Caco-2 (cell line): ENCODE measurements at regions not wholly inside any gene's neighbourhood (a gene's known extent, or its start where the extent isn't known, plus 50 kb on each side); places are given as distances from the start of the nearest gene placed in this dataset.

ENCODE experiments used
- BruUV-seq: library from RNA; stranded (reverse); fragments of 400-500 nt; replicated peaks from 2 replicates; lab custom pipeline; 2021; lab: Mats Ljungman, UMichigan
- CTCF ChIA-PET: fragments of 300-600 bp; sonication (Branson Sonifier 250); formaldehyde crosslinking; loops from one replicate; lab custom pipeline; 2022; ENCODE audit warnings: antibody characterized with exemption; lab: Charles Lee
- POLR2A ChIA-PET: fragments of 300-600 bp; sonication (Branson Sonifier 250); formaldehyde crosslinking; loops from one replicate; lab custom pipeline; 2022; ENCODE audit warnings: antibody characterized with exemption; lab: Charles Lee
- DNase-seq, 2 experiments: peaks; one replicate each; pipeline versions ENCODE4 v3.0.0 to v3.0.0-alpha.2; 2020 to 2022
- H3K27me3 ChIP-seq: replicated peaks from 2 replicates; pipeline ENCODE4 v1.6.0; 2011; ENCODE audit warnings: low read length; ENCODE audit not compliant: control insufficient read depth, insufficient read depth
- H3K36me3 ChIP-seq: 2 replicates; pipeline ENCODE4 v1.5.1; 2011; ENCODE audit warnings: low read length; ENCODE audit not compliant: control insufficient read depth, insufficient read depth
- H3K4me1 ChIP-seq: fragments of 250-450 bp; sonication (Bioruptor Pico); 2 replicates; pipeline ENCODE4 v1.5.1; 2020; ENCODE audit warnings: mild to moderate bottlenecking
- H3K4me3 ChIP-seq: 2 replicates; pipeline ENCODE4 v1.5.1; 2011; ENCODE audit warnings: low read depth, mild to moderate bottlenecking, control low read depth, low read length
- H3K9me3 ChIP-seq: fragments of 250-450 bp; sonication (Bioruptor Pico); 2 replicates; pipeline ENCODE4 v1.5.1; 2020; ENCODE audit warnings: mild to moderate bottlenecking, moderate library complexity
- H3K27ac Mint-ChIP-seq: one replicate; pipeline ENCODE4 v1.8.0; 2022; ENCODE audit warnings: mixed read lengths; ENCODE audit not compliant: unreplicated experiment
- H3K27me3 Mint-ChIP-seq: one replicate; pipeline ENCODE4 v1.8.0; 2022; ENCODE audit warnings: mixed read lengths; ENCODE audit not compliant: insufficient read depth, unreplicated experiment
- H3K36me3 Mint-ChIP-seq: one replicate; pipeline ENCODE4 v1.8.0; 2022; ENCODE audit warnings: mild to moderate bottlenecking, mixed read lengths; ENCODE audit not compliant: insufficient read depth, unreplicated experiment
- H3K4me1 Mint-ChIP-seq: one replicate; pipeline ENCODE4 v1.8.0; 2022; ENCODE audit warnings: low read depth, mixed read lengths; ENCODE audit not compliant: unreplicated experiment
- H3K4me3 Mint-ChIP-seq: one replicate; pipeline ENCODE4 v1.8.0; 2022; ENCODE audit warnings: mild to moderate bottlenecking, moderate library complexity, mixed read lengths; ENCODE audit not compliant: unreplicated experiment
- H3K9me3 Mint-ChIP-seq: one replicate; pipeline ENCODE4 v1.8.0; 2022; ENCODE audit warnings: mixed read lengths; ENCODE audit not compliant: unreplicated experiment
- CTCF ChIP-seq, 2 experiments: fragments of 200-600 bp in 1 of 2; IDR thresholded peaks; 1 replicate in 1 of 2; 2 replicates in 1 of 2; pipeline versions ENCODE4 v1.5.1 to v1.8.0; 2011 to 2022; ENCODE audit warnings: antibody characterized with exemption in 1 of 2, control low read depth in 1 of 2, inconsistent platforms in 1 of 2, low read depth in 1 of 2, low read length in 1 of 2, mild to moderate bottlenecking in 1 of 2, moderate library complexity in 1 of 2; ENCODE audit not compliant: insufficient read depth in 1 of 2, severe bottlenecking in 1 of 2, unreplicated experiment in 1 of 2
- intact Hi-C: fragments of 100-400 bp; cut with micrococcal nuclease; formaldehyde crosslinking; loops from one replicate; pipeline ENCODE4 v1.10.0; 2022; ENCODE audit not compliant: unreplicated experiment

DNA sequence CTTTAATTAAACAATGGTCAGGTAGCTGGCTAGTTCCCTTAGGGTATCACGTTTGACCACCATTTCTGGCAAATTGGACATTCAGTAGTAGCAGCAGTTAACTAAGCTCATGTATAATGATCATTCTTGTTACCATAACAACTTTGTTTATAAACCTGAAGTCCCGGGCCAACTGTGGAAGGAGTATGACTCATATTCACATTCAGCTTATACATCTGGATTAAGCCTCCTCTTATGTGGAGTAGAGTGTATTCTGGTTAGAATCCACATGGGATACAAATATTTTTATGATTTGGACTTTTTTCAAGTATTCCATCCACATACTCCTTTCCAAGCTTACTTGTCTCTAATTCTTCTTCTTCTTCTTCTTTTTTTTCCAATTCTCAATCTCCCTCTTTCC, 70.3 kb upstream of the ZSWIM2 start:
- Mint-ChIP-seq H3K27me3 (peaks cover 2% of the 10 kb centered on the region), H3K9me3 (no peaks in the 10 kb centered on the region), H3K4me3 (no peak overlapping the region), H3K4me1 (no peaks in the 10 kb centered on the region), H3K27ac (no peak overlapping the region), H3K36me3 (no peaks in the 10 kb centered on the region)
- CTCF ChIA-PET = no interaction called here
- intact Hi-C loops = no loop called here
- no peak overlapping the region for H3K4me3 ChIP-seq
- POLR2A ChIA-PET = no interaction called here
- H3K27me3 ChIP-seq = no peaks in the 10 kb centered on the region
- H3K4me1 ChIP-seq = no peaks in the 10 kb centered on the region
- no peaks in the 10 kb centered on the region for H3K36me3 ChIP-seq
- no peak for TF ChIP-seq CTCF (IDR thresholded peaks at IDR 0.05; ENCODE audit: insufficient read depth in 1 of 2, low read depth in 1 of 2, low read length in 1 of 2, severe bottlenecking in 1 of 2, unreplicated experiment in 1 of 2)
- no peaks in the 10 kb centered on the region for H3K9me3 ChIP-seq
- DNase-seq = no peak
- BruUV-seq = no TSS peak

GRCh38 chr2:186918495-186918894, 69.5 kb upstream of the ZSWIM2 start:
- Histone ChIP-seq H3K9me3 (no peaks in the 10 kb centered on the region), H3K4me3 (no peak overlapping the region), H3K36me3 (no peaks in the 10 kb centered on the region), H3K4me1 (no peaks in the 10 kb centered on the region), H3K27me3 (no peaks in the 10 kb centered on the region)
- H3K4me3 Mint-ChIP-seq = no peak overlapping the region
- no peak overlapping the region for H3K27ac Mint-ChIP-seq
- H3K4me1 Mint-ChIP-seq = no peaks in the 10 kb centered on the region
- POLR2A ChIA-PET = no interaction called here
- H3K9me3 Mint-ChIP-seq = no peaks in the 10 kb centered on the region
- no peak for DNase-seq
- no peak for TF ChIP-seq CTCF (IDR thresholded peaks at IDR 0.05; ENCODE audit: insufficient read depth in 1 of 2, low read depth in 1 of 2, low read length in 1 of 2, severe bottlenecking in 1 of 2, unreplicated experiment in 1 of 2)
- H3K36me3 Mint-ChIP-seq = no peaks in the 10 kb centered on the region
- H3K27me3 Mint-ChIP-seq = peaks cover 2% of the 10 kb centered on the region
- CTCF ChIA-PET = no interaction called here
- intact Hi-C loops = no loop called here
- BruUV-seq = no TSS peak

DNA sequence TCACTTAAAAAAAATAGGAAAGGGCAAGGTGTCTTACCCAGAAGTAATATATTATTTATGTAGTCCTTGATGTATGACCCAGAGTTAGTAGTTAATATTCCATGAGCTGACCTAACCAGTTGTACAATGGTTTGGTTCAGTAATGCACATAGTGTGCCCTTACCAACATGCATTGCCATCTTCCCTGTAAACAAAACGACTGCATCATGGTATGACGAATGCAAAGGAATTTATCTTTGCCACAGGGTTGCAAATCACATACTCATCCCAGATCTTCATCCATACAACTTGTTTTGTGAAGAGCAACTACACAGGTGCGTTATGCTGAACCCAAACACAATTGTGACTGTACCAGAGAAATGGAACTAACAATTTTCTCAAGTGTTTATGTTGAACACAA, 68.9 kb upstream of the ZSWIM2 start:
- DNase-seq = no peak
- Histone ChIP-seq H3K9me3 (no peaks in the 10 kb centered on the region), H3K4me3 (no peak overlapping the region), H3K27me3 (no peaks in the 10 kb centered on the region), H3K4me1 (no peaks in the 10 kb centered on the region), H3K36me3 (no peaks in the 10 kb centered on the region)
- intact Hi-C loops = no loop called here
- peaks cover 2% of the 10 kb centered on the region for H3K27me3 Mint-ChIP-seq
- no peak overlapping the region for H3K4me3 Mint-ChIP-seq
- H3K36me3 Mint-ChIP-seq = no peaks in the 10 kb centered on the region
- no peak for TF ChIP-seq CTCF (IDR thresholded peaks at IDR 0.05; ENCODE audit: insufficient read depth in 1 of 2, low read depth in 1 of 2, low read length in 1 of 2, severe bottlenecking in 1 of 2, unreplicated experiment in 1 of 2)
- BruUV-seq = no TSS peak
- CTCF ChIA-PET = no interaction called here
- H3K27ac Mint-ChIP-seq = no peak overlapping the region
- H3K9me3 Mint-ChIP-seq = no peaks in the 10 kb centered on the region
- POLR2A ChIA-PET = no interaction called here
- H3K4me1 Mint-ChIP-seq = no peaks in the 10 kb centered on the region
